ENCODE measurements at regions not wholly inside any gene's neighbourhood (a gene's known extent, or its start where the extent isn't known, plus 50 kb on each side); places are given as distances from the start of the nearest gene placed in this dataset.

DNA sequence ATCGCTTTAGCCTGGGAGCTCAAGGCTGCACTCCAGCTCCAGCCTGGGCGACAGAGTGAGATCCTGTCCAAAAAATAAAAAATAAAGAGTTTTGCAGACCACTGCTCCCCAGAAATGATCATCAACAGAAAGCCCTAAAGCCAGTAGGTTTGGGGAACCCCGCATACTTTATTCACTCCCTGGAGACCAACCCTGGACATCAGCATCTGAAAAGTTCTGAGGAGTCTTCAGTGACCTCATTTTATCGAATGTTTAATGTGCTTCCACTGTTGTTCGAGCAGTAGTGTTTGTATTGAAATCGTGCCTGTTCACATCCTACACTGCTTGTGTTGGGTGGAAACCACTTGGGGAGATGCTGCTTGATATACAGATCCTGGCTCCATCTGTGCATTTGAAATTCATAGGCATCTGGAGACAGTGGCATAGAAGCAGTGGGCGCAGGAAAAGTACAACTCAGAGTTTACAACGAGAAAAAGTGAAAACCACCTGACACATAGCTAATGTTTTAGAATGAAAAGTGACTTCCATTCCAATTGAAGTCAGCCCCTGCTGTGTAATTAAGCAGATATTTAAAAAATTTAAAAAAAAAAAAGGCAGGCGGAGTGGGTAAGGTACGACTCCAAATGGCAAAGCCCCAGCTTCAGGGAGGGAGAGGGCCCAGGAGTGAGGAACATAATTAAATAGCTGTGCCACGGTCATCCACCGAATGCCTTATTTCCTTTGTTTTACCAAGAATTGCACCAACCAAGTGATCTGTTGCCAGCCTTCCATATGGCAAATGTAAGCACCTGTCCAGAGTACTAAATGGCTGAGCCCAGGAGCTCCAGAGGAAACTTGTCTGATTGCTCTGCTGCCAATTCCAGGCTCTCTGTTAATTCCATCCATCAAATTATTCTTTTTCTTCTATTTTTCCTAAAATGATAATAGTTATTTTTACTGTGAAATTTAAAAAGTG lies 100.4 kb upstream of the NAA20 start:
- no peaks in the 10 kb centered on the region for H3K9me2 ChIP-seq (replicated peaks; ENCODE audit: low read depth, low read length)
- H3K4me3 ChIP-seq (ENCODE audit: low read length, poor library complexity, severe bottlenecking), result no peak overlapping the region
- no peaks in the 10 kb centered on the region for H3K27me3 ChIP-seq (ENCODE audit: insufficient read depth, low read length, poor library complexity, severe bottlenecking)
- TF ChIP-seq, protein P1, sequence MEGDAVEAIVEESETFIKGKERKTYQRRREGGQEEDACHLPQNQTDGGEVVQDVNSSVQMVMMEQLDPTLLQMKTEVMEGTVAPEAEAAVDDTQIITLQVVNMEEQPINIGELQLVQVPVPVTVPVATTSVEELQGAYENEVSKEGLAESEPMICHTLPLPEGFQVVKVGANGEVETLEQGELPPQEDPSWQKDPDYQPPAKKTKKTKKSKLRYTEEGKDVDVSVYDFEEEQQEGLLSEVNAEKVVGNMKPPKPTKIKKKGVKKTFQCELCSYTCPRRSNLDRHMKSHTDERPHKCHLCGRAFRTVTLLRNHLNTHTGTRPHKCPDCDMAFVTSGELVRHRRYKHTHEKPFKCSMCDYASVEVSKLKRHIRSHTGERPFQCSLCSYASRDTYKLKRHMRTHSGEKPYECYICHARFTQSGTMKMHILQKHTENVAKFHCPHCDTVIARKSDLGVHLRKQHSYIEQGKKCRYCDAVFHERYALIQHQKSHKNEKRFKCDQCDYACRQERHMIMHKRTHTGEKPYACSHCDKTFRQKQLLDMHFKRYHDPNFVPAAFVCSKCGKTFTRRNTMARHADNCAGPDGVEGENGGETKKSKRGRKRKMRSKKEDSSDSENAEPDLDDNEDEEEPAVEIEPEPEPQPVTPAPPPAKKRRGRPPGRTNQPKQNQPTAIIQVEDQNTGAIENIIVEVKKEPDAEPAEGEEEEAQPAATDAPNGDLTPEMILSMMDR (conservative IDR thresholded peaks at IDR 0.05; ENCODE audit: low read length), result no peak
- TF ChIP-seq EZH2phosphoT487 (IDR thresholded peaks at IDR 0.05; ENCODE audit: borderline replicate concordance), result no peak
- no peaks in the 10 kb centered on the region for H3K9me3 ChIP-seq (ENCODE audit: insufficient read depth, low read depth, low read length)
- no peak overlapping the region for H3K9ac ChIP-seq (ENCODE audit: low read depth, low read length, poor library complexity, severe bottlenecking)
- no peaks in the 10 kb centered on the region for H3K4me1 ChIP-seq (ENCODE audit: insufficient read depth, low read length, poor library complexity, severe bottlenecking)
- H3K36me3 ChIP-seq (ENCODE audit: insufficient read depth, low read length), result no peaks in the 10 kb centered on the region
- H3K79me2 ChIP-seq (ENCODE audit: insufficient read depth, low read length), result no peaks in the 10 kb centered on the region
- no peak overlapping the region for H2AFZ ChIP-seq (ENCODE audit: low read length)
- H3K4me2 ChIP-seq (ENCODE audit: low read depth, low read length, poor library complexity, severe bottlenecking), result no peak overlapping the region
- no peaks in the 10 kb centered on the region for H3F3A ChIP-seq (ENCODE audit: low read depth)
- H4K20me1 ChIP-seq (ENCODE audit: insufficient read depth, low read length, poor library complexity, severe bottlenecking), result no peaks in the 10 kb centered on the region

DNA sequence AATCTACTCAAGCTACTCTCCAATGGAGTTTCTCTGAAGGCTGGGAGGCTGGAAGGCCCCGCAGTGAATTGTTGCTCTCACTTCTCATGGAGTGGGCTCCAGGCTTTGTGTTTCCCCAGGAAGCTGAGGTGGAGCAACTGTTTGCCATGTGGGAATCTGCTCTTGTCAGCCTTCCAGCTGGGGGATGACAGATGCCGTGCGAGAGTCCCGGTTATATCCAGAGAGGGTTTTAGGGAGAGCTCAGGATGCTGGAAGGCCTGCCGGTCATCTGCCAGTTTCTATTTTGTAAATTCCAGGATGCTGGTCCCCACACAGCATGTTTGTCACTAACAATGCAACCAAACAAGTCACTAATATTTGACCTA lies 98.2 kb upstream of the NAA20 start:
- no peaks in the 10 kb centered on the region for H3F3A ChIP-seq (ENCODE audit: low read depth)
- no peak overlapping the region for H2AFZ ChIP-seq (ENCODE audit: low read length)
- H3K9me2 ChIP-seq (replicated peaks; ENCODE audit: low read depth, low read length), result no peaks in the 10 kb centered on the region
- H3K36me3 ChIP-seq (ENCODE audit: insufficient read depth, low read length), result no peaks in the 10 kb centered on the region
- no peak overlapping the region for H3K4me3 ChIP-seq (ENCODE audit: low read length, poor library complexity, severe bottlenecking)
- H3K27me3 ChIP-seq (ENCODE audit: insufficient read depth, low read length, poor library complexity, severe bottlenecking), result no peaks in the 10 kb centered on the region
- no peaks in the 10 kb centered on the region for H4K20me1 ChIP-seq (ENCODE audit: insufficient read depth, low read length, poor library complexity, severe bottlenecking)
- no peak overlapping the region for H3K4me2 ChIP-seq (ENCODE audit: low read depth, low read length, poor library complexity, severe bottlenecking)
- H3K4me1 ChIP-seq (ENCODE audit: insufficient read depth, low read length, poor library complexity, severe bottlenecking), result no peaks in the 10 kb centered on the region
- no peaks in the 10 kb centered on the region for H3K79me2 ChIP-seq (ENCODE audit: insufficient read depth, low read length)
- H3K9me3 ChIP-seq (ENCODE audit: insufficient read depth, low read depth, low read length), result no peaks in the 10 kb centered on the region
- no peak overlapping the region for H3K9ac ChIP-seq (ENCODE audit: low read depth, low read length, poor library complexity, severe bottlenecking)
- TF ChIP-seq, protein P1 (conservative IDR thresholded peaks at IDR 0.05; ENCODE audit: low read length), result no peak
- TF ChIP-seq EZH2phosphoT487 (IDR thresholded peaks at IDR 0.05; ENCODE audit: borderline replicate concordance), result no peak

DNA sequence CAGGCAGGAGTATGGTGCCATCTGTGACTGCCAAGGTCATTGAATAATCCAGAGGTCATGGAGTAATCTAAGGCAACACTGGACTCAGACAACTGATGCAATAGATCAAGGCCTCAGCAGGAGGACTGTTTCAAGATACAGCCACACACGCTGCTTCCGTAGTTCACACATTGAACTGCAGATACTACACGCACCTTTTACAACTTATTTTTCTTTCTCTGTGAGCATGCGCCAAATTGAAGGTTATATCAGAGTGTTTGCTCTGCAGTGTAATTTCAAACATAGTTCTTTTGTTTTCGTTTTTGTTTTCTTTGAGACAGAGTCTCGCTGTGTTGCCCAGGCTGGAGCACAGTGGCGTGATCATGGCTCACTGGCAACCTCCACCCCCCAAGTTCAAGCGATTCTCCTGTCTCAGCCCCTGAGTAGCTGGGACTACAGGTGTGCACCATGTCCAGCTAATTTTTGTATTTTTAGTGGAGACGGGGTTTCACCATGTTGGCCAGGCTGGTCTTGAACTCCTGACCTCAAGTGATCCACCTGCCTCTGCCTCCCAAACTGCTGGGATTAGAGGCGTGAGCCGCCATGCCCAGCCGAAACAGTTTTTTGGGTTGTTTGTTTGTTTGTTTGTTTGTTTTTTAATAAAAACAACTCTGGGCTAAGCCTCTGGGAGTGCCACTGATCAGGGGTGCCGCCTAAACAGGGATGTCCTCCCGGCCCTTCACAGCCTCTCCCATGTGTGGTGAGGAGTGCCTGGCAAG lies 96.6 kb upstream of the NAA20 start:
- no peak overlapping the region for H3K9ac ChIP-seq (ENCODE audit: low read depth, low read length, poor library complexity, severe bottlenecking)
- H4K20me1 ChIP-seq (ENCODE audit: insufficient read depth, low read length, poor library complexity, severe bottlenecking), result no peaks in the 10 kb centered on the region

More for the DNA sequence above, 96.6 kb upstream of the NAA20 start:
- H3K9me2 ChIP-seq (replicated peaks; ENCODE audit: low read depth, low read length), result no peaks in the 10 kb centered on the region
- H3K79me2 ChIP-seq (ENCODE audit: insufficient read depth, low read length), result no peaks in the 10 kb centered on the region
- no peaks in the 10 kb centered on the region for H3K36me3 ChIP-seq (ENCODE audit: insufficient read depth, low read length)
- no peaks in the 10 kb centered on the region for H3F3A ChIP-seq (ENCODE audit: low read depth)
- H3K4me3 ChIP-seq (ENCODE audit: low read length, poor library complexity, severe bottlenecking), result no peak overlapping the region
- no peak overlapping the region for H3K4me2 ChIP-seq (ENCODE audit: low read depth, low read length, poor library complexity, severe bottlenecking)
- no peaks in the 10 kb centered on the region for H3K9me3 ChIP-seq (ENCODE audit: insufficient read depth, low read depth, low read length)
- TF ChIP-seq, protein P1 (conservative IDR thresholded peaks at IDR 0.05; ENCODE audit: low read length), result no peak
- no peak for TF ChIP-seq EZH2phosphoT487 (IDR thresholded peaks at IDR 0.05; ENCODE audit: borderline replicate concordance)
- no peaks in the 10 kb centered on the region for H3K27me3 ChIP-seq (ENCODE audit: insufficient read depth, low read length, poor library complexity, severe bottlenecking)
- no peaks in the 10 kb centered on the region for H3K4me1 ChIP-seq (ENCODE audit: insufficient read depth, low read length, poor library complexity, severe bottlenecking)
- no peak overlapping the region for H2AFZ ChIP-seq (ENCODE audit: low read length)

All from Loucy (cell line).